HEK293T (cell line): ENCODE measurements at regions not wholly inside any gene's neighbourhood (a gene's known extent, or its start where the extent isn't known, plus 50 kb on each side); places are given as distances from the start of the nearest gene placed in this dataset.
"Not testable (repeated sequence)": the region's sequence is repeated elsewhere in the genome, so short reads cannot be mapped to it uniquely, and the experiment has no call there.

Experiments used
- CTCF ChIA-PET: fragments of 350-600 bp; formaldehyde crosslinking; extraction: SDS; loops from one replicate; lab custom pipeline; 2021; ENCODE audit warnings: antibody characterized with exemption, inconsistent platforms; lab: Yijun Ruan, JAX
- POLR2A ChIA-PET: fragments of 350-600 bp; formaldehyde crosslinking; extraction: SDS; loops from one replicate; lab custom pipeline; 2020; ENCODE audit warnings: antibody characterized with exemption, inconsistent platforms; lab: Yijun Ruan, JAX
- DNase-seq: peaks from one replicate; pipeline ENCODE4 v3.0.0; 2012; ENCODE audit warnings: mixed read lengths; ENCODE audit errors: extremely low spot score
- ARNT ChIP-seq: fragments of 450-650 bp; IDR thresholded peaks from 2 replicates; pipeline ENCODE4 v1.6.1; 2017; ENCODE audit warnings: mild to moderate bottlenecking
- BHLHE40 ChIP-seq: fragments of 450-650 bp; IDR thresholded peaks from 2 replicates; pipeline ENCODE4 v1.6.1; 2016; ENCODE audit warnings: mild to moderate bottlenecking, moderate library complexity, borderline replicate concordance
- CTBP1 ChIP-seq: fragments of 450-650 bp; IDR thresholded peaks from 2 replicates; pipeline ENCODE4 v1.6.1; 2016; ENCODE audit warnings: borderline replicate concordance
- ELF4 ChIP-seq: fragments of 450-650 bp; IDR thresholded peaks from 2 replicates; pipeline ENCODE4 v1.6.1; 2017; ENCODE audit warnings: antibody characterized with exemption
- FOXA1 ChIP-seq: fragments of 450-650 bp; IDR thresholded peaks from 2 replicates; pipeline ENCODE4 v1.6.1; 2016; ENCODE audit warnings: mild to moderate bottlenecking
- FOXK2 ChIP-seq: fragments of 450-650 bp; IDR thresholded peaks from 2 replicates; pipeline ENCODE4 v1.6.1; 2016; ENCODE audit warnings: mild to moderate bottlenecking
- FOXM1 ChIP-seq: fragments of 450-650 bp; IDR thresholded peaks from 2 replicates; pipeline ENCODE4 v1.6.1; 2017; ENCODE audit warnings: mild to moderate bottlenecking, borderline replicate concordance
- HDGF ChIP-seq: fragments of 450-650 bp; IDR thresholded peaks from 2 replicates; pipeline ENCODE4 v1.6.1; 2017; ENCODE audit warnings: antibody characterized with exemption, borderline replicate concordance
- L3MBTL2 ChIP-seq: fragments of 450-650 bp; conservative IDR thresholded peaks from 2 replicates; pipeline ENCODE4 v1.6.1; 2016; ENCODE audit warnings: mild to moderate bottlenecking
- LEF1 ChIP-seq: fragments of 450-650 bp; IDR thresholded peaks from 2 replicates; pipeline ENCODE4 v1.6.1; 2017; ENCODE audit warnings: mild to moderate bottlenecking, borderline replicate concordance
- NFRKB ChIP-seq: fragments of 450-650 bp; IDR thresholded peaks from 2 replicates; pipeline ENCODE4 v1.6.1; 2016; ENCODE audit warnings: mild to moderate bottlenecking, moderate library complexity
- SP1 ChIP-seq: fragments of 450-650 bp; IDR thresholded peaks from 2 replicates; pipeline ENCODE4 v1.6.1; 2017
- SUZ12 ChIP-seq: fragments of 450-650 bp; IDR thresholded peaks from 2 replicates; pipeline ENCODE4 v1.6.1; 2016; ENCODE audit warnings: mild to moderate bottlenecking
- TARDBP ChIP-seq: fragments of 450-650 bp; IDR thresholded peaks from 2 replicates; pipeline ENCODE4 v1.6.1; 2016
- ZNF384 ChIP-seq: fragments of 450-650 bp; IDR thresholded peaks from 2 replicates; pipeline ENCODE4 v1.6.1; 2016
- TF ChIP-seq, protein P1 (sequence below): fragments of 450-650 bp; IDR thresholded peaks from 2 replicates; pipeline ENCODE4 v1.6.1; 2016

- CTCF ChIA-PET = no interaction called here
- POLR2A ChIA-PET = no interaction called here
- DNase-seq = no peak
- no peak for TF ChIP-seq SP1
- TF ChIP-seq, protein P1, sequence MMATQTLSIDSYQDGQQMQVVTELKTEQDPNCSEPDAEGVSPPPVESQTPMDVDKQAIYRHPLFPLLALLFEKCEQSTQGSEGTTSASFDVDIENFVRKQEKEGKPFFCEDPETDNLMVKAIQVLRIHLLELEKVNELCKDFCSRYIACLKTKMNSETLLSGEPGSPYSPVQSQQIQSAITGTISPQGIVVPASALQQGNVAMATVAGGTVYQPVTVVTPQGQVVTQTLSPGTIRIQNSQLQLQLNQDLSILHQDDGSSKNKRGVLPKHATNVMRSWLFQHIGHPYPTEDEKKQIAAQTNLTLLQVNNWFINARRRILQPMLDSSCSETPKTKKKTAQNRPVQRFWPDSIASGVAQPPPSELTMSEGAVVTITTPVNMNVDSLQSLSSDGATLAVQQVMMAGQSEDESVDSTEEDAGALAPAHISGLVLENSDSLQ = no peak
These were observed 1650.3 kb downstream of the BRINP3 start for GRCh38 chr1:188827400-188827799.

- DNase-seq, POLR2A ChIA-PET, CTCF ChIA-PET: not testable (repeated sequence)
These were observed 1636.5 kb downstream of the BRINP3 start for GRCh38 chr1:188841111-188841696.

GRCh38 chr1:188846468-188846867, 1631.2 kb downstream of the BRINP3 start:
- TF ChIP-seq BHLHE40 (no peak), L3MBTL2 (no peak), ELF4 (no peak), TARDBP (no peak), NFRKB (no peak), LEF1 (no peak)
- TF ChIP-seq, protein P1 = no peak
- DNase-seq = no peak
- CTCF ChIA-PET = no interaction called here

DNA sequence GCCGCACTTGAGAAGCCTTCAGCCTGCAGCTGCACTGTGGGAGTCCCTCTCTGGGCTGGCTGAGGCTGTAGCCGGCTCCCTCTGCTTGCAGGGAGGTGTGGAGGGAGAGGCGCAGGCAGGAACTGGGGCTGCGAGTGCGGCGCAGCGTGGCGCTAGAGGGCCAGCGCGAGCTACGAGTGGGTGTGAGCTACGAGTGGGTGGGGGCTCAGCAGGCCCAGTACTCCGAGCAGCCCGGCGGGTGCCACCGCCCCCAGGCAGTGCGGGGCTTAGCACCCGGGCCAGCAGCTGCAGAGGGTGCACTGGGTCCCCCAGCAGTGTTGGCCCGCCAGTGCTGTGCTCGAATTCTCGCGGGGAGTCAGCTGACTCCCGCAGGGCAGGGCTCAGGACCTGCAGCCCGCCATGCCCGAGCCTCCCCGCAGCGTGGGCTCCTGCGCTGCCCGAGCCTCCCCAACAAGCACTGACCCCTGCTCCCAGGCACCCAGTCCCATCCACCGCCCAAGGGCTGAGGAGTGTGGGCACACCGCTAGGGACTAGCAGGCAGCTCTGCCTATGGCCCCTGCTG, 1620.1 kb downstream of the BRINP3 start:
- ChIA-PET POLR2A (no interaction called here), CTCF (no interaction called here)
- no peak for TF ChIP-seq NFRKB
- TF ChIP-seq TARDBP = no peak
- TF ChIP-seq ELF4 = no peak
- TF ChIP-seq FOXK2 = no peak
- TF ChIP-seq SUZ12 = no peak
- TF ChIP-seq FOXM1 = no peak
- DNase-seq = no peak

More at GRCh38 chr1:188846468-188846867, 1631.2 kb downstream of the BRINP3 start:
- POLR2A ChIA-PET = no interaction called here

GRCh38 chr1:188867614-188868013, 1610.0 kb downstream of the BRINP3 start:
- CTCF ChIA-PET = no interaction called here
- DNase-seq = no peak
- TF ChIP-seq TARDBP (no peak), NFRKB (no peak), FOXK2 (no peak), ARNT (no peak), CTBP1 (no peak), FOXA1 (no peak), ELF4 (no peak), SUZ12 (no peak), ZNF384 (no peak)
- POLR2A ChIA-PET = no interaction called here

- ChIA-PET POLR2A (no interaction called here), CTCF (no interaction called here)
- no peak for DNase-seq
- TF ChIP-seq ELF4 = no peak
- TF ChIP-seq, protein P1 = peak; percentile 19; the same call in 1 of the 2 replicates
These were observed 1606.5 kb downstream of the BRINP3 start for GRCh38 chr1:188871164-188871563.

DNA sequence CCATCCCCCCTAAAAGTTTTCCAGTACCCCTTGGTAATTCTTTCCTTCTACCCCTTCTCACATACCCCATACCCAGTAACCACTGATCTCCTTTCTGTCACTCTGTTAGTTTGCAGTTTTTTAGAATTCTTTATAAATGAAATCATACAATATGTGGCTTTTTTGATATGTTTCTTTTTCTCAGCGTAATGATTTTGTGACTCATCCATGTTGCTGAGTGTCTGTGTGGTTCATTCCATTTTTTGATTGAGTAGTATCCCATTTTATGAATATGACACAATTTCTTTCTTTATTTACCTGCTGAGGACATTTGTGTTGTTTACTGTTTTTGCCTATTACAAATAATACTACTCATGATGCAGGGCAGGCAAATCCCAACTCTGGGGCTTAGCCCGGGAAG, 1605.3 kb downstream of the BRINP3 start:
- CTCF ChIA-PET = no interaction called here
- TF ChIP-seq SP1 (no peak), HDGF (no peak), FOXK2 (no peak), L3MBTL2 (no peak), ZNF384 (no peak), ARNT (no peak), FOXM1 (no peak), SUZ12 (no peak)
- DNase-seq = no peak
- POLR2A ChIA-PET = no interaction called here

- DNase-seq = no peak
- POLR2A ChIA-PET = no interaction called here
- TF ChIP-seq CTBP1 = no peak
- TF ChIP-seq ZNF384 = no peak
- TF ChIP-seq LEF1 = no peak
- no peak for TF ChIP-seq TARDBP
- TF ChIP-seq L3MBTL2 = no peak
- TF ChIP-seq HDGF = no peak
- CTCF ChIA-PET = no interaction called here
These were observed 1600.0 kb downstream of the BRINP3 start for GRCh38 chr1:188877668-188878067.
